ENCODE measurements at regions not wholly inside any gene's neighbourhood (a gene's known extent, or its start where the extent isn't known, plus 50 kb on each side); places are given as distances from the start of the nearest gene placed in this dataset.

- TF ChIP-seq YY1 (IDR thresholded peaks at IDR 0.05; ENCODE audit: low read depth) = no peak
- TF ChIP-seq USF1 (IDR thresholded peaks at IDR 0.05) = no peak
- TF ChIP-seq FOXM1 (IDR thresholded peaks at IDR 0.05; ENCODE audit: borderline replicate concordance, low read depth) = no peak
- no peak for TF ChIP-seq NFIC (IDR thresholded peaks at IDR 0.05)
- TF ChIP-seq CEBPB (IDR thresholded peaks at IDR 0.05) = no peak
- no peak for TF ChIP-seq EGR1 (IDR thresholded peaks at IDR 0.05)
- no peak for TF ChIP-seq EP300 (IDR thresholded peaks at IDR 0.05; ENCODE audit: borderline replicate concordance)
- no peak for TF ChIP-seq TEAD4 (IDR thresholded peaks at IDR 0.05)
- no peak for TF ChIP-seq MAX (IDR thresholded peaks at IDR 0.05)
- TF ChIP-seq RAD21 (IDR thresholded peaks at IDR 0.05; ENCODE audit: low read depth) = no peak
- no peak for TF ChIP-seq CREB1 (IDR thresholded peaks at IDR 0.05; ENCODE audit: low read depth)
- no peak for TF ChIP-seq REST (IDR thresholded peaks at IDR 0.05; ENCODE audit: low read depth)
- TF ChIP-seq TAF1 (IDR thresholded peaks at IDR 0.05; ENCODE audit: low read depth) = no peak
- TF ChIP-seq ZBTB7A (IDR thresholded peaks at IDR 0.05; ENCODE audit: low read depth) = no peak
- TF ChIP-seq TCF12 (IDR thresholded peaks at IDR 0.05; ENCODE audit: low read depth) = no peak
These were observed 621.0 kb downstream of the BCL11B start for GRCh38 chr14:98651037-98651436.

GRCh38 chr14:98665007-98665406 is 607.0 kb downstream of the BCL11B start:
- TF ChIP-seq MAX (IDR thresholded peaks at IDR 0.05) (no peak), TEAD4 (IDR thresholded peaks at IDR 0.05) (no peak), FOXM1 (IDR thresholded peaks at IDR 0.05; ENCODE audit: borderline replicate concordance, low read depth) (no peak), EP300 (IDR thresholded peaks at IDR 0.05; ENCODE audit: borderline replicate concordance) (no peak), TAF1 (IDR thresholded peaks at IDR 0.05; ENCODE audit: low read depth) (no peak), EGR1 (IDR thresholded peaks at IDR 0.05) (no peak), RAD21 (IDR thresholded peaks at IDR 0.05; ENCODE audit: low read depth) (no peak), YY1 (IDR thresholded peaks at IDR 0.05; ENCODE audit: low read depth) (no peak), CREB1 (IDR thresholded peaks at IDR 0.05; ENCODE audit: low read depth) (no peak), TCF12 (IDR thresholded peaks at IDR 0.05; ENCODE audit: low read depth) (no peak), ZBTB7A (IDR thresholded peaks at IDR 0.05; ENCODE audit: low read depth) (no peak), REST (IDR thresholded peaks at IDR 0.05; ENCODE audit: low read depth) (no peak), NFIC (IDR thresholded peaks at IDR 0.05) (no peak), CEBPB (IDR thresholded peaks at IDR 0.05) (no peak), USF1 (IDR thresholded peaks at IDR 0.05) (no peak)

GRCh38 chr14:98666545-98666944 is 605.5 kb downstream of the BCL11B start:
- TF ChIP-seq CREB1 (IDR thresholded peaks at IDR 0.05; ENCODE audit: low read depth) (no peak), TEAD4 (IDR thresholded peaks at IDR 0.05) (no peak), ZBTB7A (IDR thresholded peaks at IDR 0.05; ENCODE audit: low read depth) (no peak), MAX (IDR thresholded peaks at IDR 0.05) (no peak), TAF1 (IDR thresholded peaks at IDR 0.05; ENCODE audit: low read depth) (no peak)

- no peak for TF ChIP-seq NFIC (IDR thresholded peaks at IDR 0.05)
- TF ChIP-seq TCF12 (IDR thresholded peaks at IDR 0.05; ENCODE audit: low read depth) = no peak
- no peak for TF ChIP-seq EP300 (IDR thresholded peaks at IDR 0.05; ENCODE audit: borderline replicate concordance)
- no peak for TF ChIP-seq YY1 (IDR thresholded peaks at IDR 0.05; ENCODE audit: low read depth)
- no peak for TF ChIP-seq REST (IDR thresholded peaks at IDR 0.05; ENCODE audit: low read depth)
- TF ChIP-seq TAF1 (IDR thresholded peaks at IDR 0.05; ENCODE audit: low read depth) = no peak
- no peak for TF ChIP-seq RAD21 (IDR thresholded peaks at IDR 0.05; ENCODE audit: low read depth)
These were observed 590.0 kb downstream of the BCL11B start for GRCh38 chr14:98682033-98682432.
